A549 (cell line): ENCODE measurements at regions not wholly inside any gene's neighbourhood (a gene's known extent, or its start where the extent isn't known, plus 50 kb on each side); places are given as distances from the start of the nearest gene placed in this dataset.

ENCODE experiments used
- ATAC-seq, 2 experiments: fragments of 200-7000 bp in 1 of 2; fragments of >200 bp in 1 of 2; cut with Nextera tagmentation in 1 of 2; cut with Tn5 transposase in 1 of 2; 3 replicates each; pipeline versions ENCODE4 v1.8.0 to v1.9.1; 2018 to 2020; ENCODE audit warnings: mild to moderate bottlenecking in 1 of 2, moderate library complexity in 1 of 2
- CTCF ChIA-PET: fragments of 300-600 bp; sonication (Branson Sonifier 250); formaldehyde crosslinking; extraction: SDS; loops from one replicate; lab custom pipeline; 2021; ENCODE audit warnings: antibody characterized with exemption, inconsistent platforms; lab: Yijun Ruan, JAX
- POLR2A ChIA-PET: fragments of 350-600 bp; formaldehyde crosslinking; extraction: SDS; loops from one replicate; lab custom pipeline; 2021; ENCODE audit warnings: antibody characterized with exemption, inconsistent platforms; lab: Yijun Ruan, JAX
- DNase-seq, 2 experiments: peaks; one replicate each; pipeline versions ENCODE4 v3.0.0 to v3.0.0-alpha.2; 2011 to 2016; ENCODE audit warnings: low read depth in 1 of 2, low spot score in 1 of 2
- FAIRE-seq: peaks from 2 replicates; lab custom pipeline; 2011; peaks lifted over from hg19 to GRCh38; lab: Jason Lieb, UNC
- H3K27ac ChIP-seq, 2 experiments: fragments of >200 bp; sonication (Bioruptor Twin); formaldehyde crosslinking; 3 replicates each; pipeline ENCODE4 v1.5.1; 2016 to 2017
- H3K4me1 ChIP-seq: fragments of >200 bp; sonication (Bioruptor Twin); formaldehyde crosslinking; 3 replicates; pipeline ENCODE4 v1.6.1; 2016
- H3K4me2 ChIP-seq: fragments of >200 bp; sonication (Bioruptor Twin); formaldehyde crosslinking; 3 replicates; pipeline ENCODE4 v1.6.1; 2016
- H3K4me3 ChIP-seq: fragments of >200 bp; sonication (Bioruptor Twin); formaldehyde crosslinking; 3 replicates; pipeline ENCODE4 v1.5.1; 2016
- H3K9me3 ChIP-seq: fragments of >200 bp; sonication (Bioruptor Twin); formaldehyde crosslinking; 3 replicates; pipeline ENCODE4 v1.6.1; 2016
- CHD2 ChIP-seq: fragments of 150-350 bp; IDR thresholded peaks from 2 replicates; pipeline ENCODE4 v1.6.1; 2014; ENCODE audit warnings: low read length; ENCODE audit not compliant: partially characterized antibody
- CHD4 ChIP-seq: fragments of 200-600 bp; sonication (generic); IDR thresholded peaks from 2 replicates; pipeline ENCODE4 v1.6.1; 2016; ENCODE audit warnings: antibody characterized with exemption, mild to moderate bottlenecking, borderline replicate concordance
- EHF ChIP-seq: fragments of 250-450 bp; sonication (Bioruptor Pico); IDR thresholded peaks from 2 replicates; pipeline ENCODE4 v1.5.0; 2020; ENCODE audit warnings: mild to moderate bottlenecking
- EHMT2 ChIP-seq: fragments of 200-600 bp; sonication (generic); IDR thresholded peaks from 2 replicates; pipeline ENCODE4 v1.6.1; 2016; ENCODE audit warnings: antibody characterized with exemption, low read depth, mild to moderate bottlenecking, moderate library complexity
- ELK1 ChIP-seq: fragments of 150-350 bp; IDR thresholded peaks from 2 replicates; pipeline ENCODE4 v1.6.1; 2014; ENCODE audit warnings: low read depth, mild to moderate bottlenecking, low read length
- EP300 ChIP-seq, 2 experiments: fragments of >200 bp; sonication (Bioruptor Twin); formaldehyde crosslinking; IDR thresholded peaks; 2 replicates in 1 of 2; 3 replicates in 1 of 2; pipeline ENCODE4 v1.6.1; 2016 to 2017
- FOSB ChIP-seq: fragments of 250-450 bp; sonication (Bioruptor Pico); IDR thresholded peaks from 2 replicates; pipeline ENCODE4 v1.5.0; 2020; ENCODE audit warnings: mild to moderate bottlenecking, moderate library complexity
- FOXS1 ChIP-seq: fragments of 250-450 bp; sonication (Bioruptor Pico); IDR thresholded peaks from 2 replicates; pipeline ENCODE4 v1.5.0; 2020; ENCODE audit warnings: mild to moderate bottlenecking, moderate library complexity
- GATA3 ChIP-seq: IDR thresholded peaks from 2 replicates; pipeline ENCODE4 v1.6.1; 2012; ENCODE audit warnings: borderline replicate concordance
- HOXB13 ChIP-seq: fragments of 250-450 bp; sonication (Bioruptor Pico); IDR thresholded peaks from 2 replicates; pipeline ENCODE4 v1.5.0; 2020; ENCODE audit warnings: low read depth, mild to moderate bottlenecking, moderate library complexity
- HOXB5 ChIP-seq: fragments of 250-450 bp; sonication (Bioruptor Pico); IDR thresholded peaks from 2 replicates; pipeline ENCODE4 v1.5.0; 2020; ENCODE audit warnings: mild to moderate bottlenecking, moderate library complexity
- KDM1A ChIP-seq: fragments of 200-600 bp; sonication (generic); IDR thresholded peaks from 2 replicates; pipeline ENCODE4 v1.6.1; 2016; ENCODE audit warnings: low read depth, mild to moderate bottlenecking
- MYC ChIP-seq: IDR thresholded peaks from 2 replicates; pipeline ENCODE4 v1.6.1; 2012; ENCODE audit warnings: mild to moderate bottlenecking, inconsistent platforms, low read length, improper control_type of control experiment, borderline replicate concordance
- NR3C1 ChIP-seq: fragments of >200 bp; sonication (Bioruptor Twin); formaldehyde crosslinking; IDR thresholded peaks from 3 replicates; pipeline ENCODE4 v1.6.1; 2017
- POLR2AphosphoS2 ChIP-seq: conservative IDR thresholded peaks from 2 replicates; pipeline ENCODE4 v1.6.1; 2012; ENCODE audit warnings: low read length, improper control_type of control experiment, inconsistent platforms
- REST ChIP-seq: fragments of 200-600 bp; sonication (generic); IDR thresholded peaks from 2 replicates; pipeline ENCODE4 v1.6.1; 2016; ENCODE audit warnings: antibody characterized with exemption, mild to moderate bottlenecking, moderate library complexity
- RFX5 ChIP-seq: fragments of 450-650 bp; IDR thresholded peaks from 2 replicates; pipeline ENCODE4 v1.7.1; 2014; ENCODE audit warnings: antibody characterized with exemption, mild to moderate bottlenecking, moderate library complexity
- SMC3 ChIP-seq: fragments of >200 bp; sonication (Bioruptor Twin); formaldehyde crosslinking; IDR thresholded peaks from 3 replicates; pipeline ENCODE4 v1.6.1; 2018; ENCODE audit warnings: inconsistent platforms
- SREBF2 ChIP-seq: fragments of 450-650 bp; IDR thresholded peaks from 2 replicates; pipeline ENCODE4 v1.6.1; 2014; ENCODE audit warnings: mild to moderate bottlenecking, moderate library complexity
- TP53 ChIP-seq: fragments of 250-450 bp; sonication (Bioruptor Pico); IDR thresholded peaks from 2 replicates; pipeline ENCODE4 v1.5.0; 2021; ENCODE audit warnings: mild to moderate bottlenecking, moderate library complexity
- ZFP36 ChIP-seq: fragments of 450-650 bp; IDR thresholded peaks from 2 replicates; pipeline ENCODE4 v1.6.1; 2014; ENCODE audit warnings: borderline replicate concordance; ENCODE audit not compliant: partially characterized antibody
- WGBS: methylation state at CpG from one replicate; pipeline ENCODE4 v1.1.6; 2017; ENCODE audit errors: missing lambda C conversion rate; 5-methylcytosine and 5-hydroxymethylcytosine counted together
- TF ChIP-seq, protein P1 (sequence below): IDR thresholded peaks from 2 replicates; pipeline ENCODE4 v1.6.1; 2012; ENCODE audit warnings: low read depth, borderline replicate concordance
- TF ChIP-seq, protein P2 (sequence below): fragments of >200 bp; sonication (Bioruptor Twin); formaldehyde crosslinking; IDR thresholded peaks from 2 replicates; pipeline ENCODE4 v1.6.1; 2016

- no peak overlapping the region for H3K4me2 ChIP-seq
- ATAC-seq (no peak), DNase-seq (no peak), FAIRE-seq (no peak)
- H3K27ac ChIP-seq: no peak overlapping the region
- no peaks in the 10 kb centered on the region for H3K9me3 ChIP-seq
- WGBS: 1% methylated on average over 3 of the region's 3 CpGs
- ChIA-PET POLR2A (no interaction called here), CTCF (no interaction called here)
- no peaks in the 10 kb centered on the region for H3K4me1 ChIP-seq
- H3K4me3 ChIP-seq: no peak overlapping the region
- TF ChIP-seq HOXB5 (CRISPR knock-in tag) (no peak), ELK1 (no peak), TP53 (no peak), HOXB13 (no peak), SMC3 (no peak), SREBF2 (no peak), GATA3 (no peak), POLR2AphosphoS2 (no peak), NR3C1 (no peak), CHD4 (no peak), FOXS1 (no peak), EHMT2 (no peak), REST (no peak), KDM1A (no peak), CHD2 (no peak), RFX5 (no peak), MYC (no peak), FOSB (no peak), EP300 (IDR thresholded peaks at IDR 0.05) (no peak)
- TF ChIP-seq, protein P1, sequence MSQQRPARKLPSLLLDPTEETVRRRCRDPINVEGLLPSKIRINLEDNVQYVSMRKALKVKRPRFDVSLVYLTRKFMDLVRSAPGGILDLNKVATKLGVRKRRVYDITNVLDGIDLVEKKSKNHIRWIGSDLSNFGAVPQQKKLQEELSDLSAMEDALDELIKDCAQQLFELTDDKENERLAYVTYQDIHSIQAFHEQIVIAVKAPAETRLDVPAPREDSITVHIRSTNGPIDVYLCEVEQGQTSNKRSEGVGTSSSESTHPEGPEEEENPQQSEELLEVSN: no peak
These were observed 163.0 kb upstream of the DACH1 start for GRCh38 chr13:72029981-72030380.

- POLR2A ChIA-PET: no interaction called here
- CTCF ChIA-PET: no interaction called here
- H3K9me3 ChIP-seq: no peaks in the 10 kb centered on the region
- ATAC-seq: no peak
- no peak for DNase-seq
- TF ChIP-seq ZFP36: no peak
- TF ChIP-seq, protein P2, sequence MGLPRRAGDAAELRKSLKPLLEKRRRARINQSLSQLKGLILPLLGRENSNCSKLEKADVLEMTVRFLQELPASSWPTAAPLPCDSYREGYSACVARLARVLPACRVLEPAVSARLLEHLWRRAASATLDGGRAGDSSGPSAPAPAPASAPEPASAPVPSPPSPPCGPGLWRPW: no peak
- no peak for TF ChIP-seq POLR2AphosphoS2
- TF ChIP-seq EHF (CRISPR knock-in tag): no peak
- TF ChIP-seq, all 56 proteins: peak for 0
- Histone ChIP-seq H3K4me2 (no peak overlapping the region), H3K4me3 (no peak overlapping the region), H3K4me1 (no peaks in the 10 kb centered on the region), H3K27ac (no peak overlapping the region)
- WGBS: 0% methylated on average over 1 of the region's 1 CpG
- no peak for FAIRE-seq
These were observed 158.8 kb upstream of the DACH1 start for GRCh38 chr13:72025836-72026235.
